Activated CD4-positive, alpha-beta T cell treated with anti-CD3 and anti-CD28 coated beads, Interleukin-2, amount 10 ng/mL, durations not matched to agents 7 days and 5 days (primary cell): ENCODE measurements at regions not wholly inside any gene's neighbourhood (a gene's known extent, or its start where the extent isn't known, plus 50 kb on each side); places are given as distances from the start of the nearest gene placed in this dataset.

Source experiments
- CTCF ChIA-PET: fragments of 350-600 bp; sonication (Branson Sonifier 250); formaldehyde crosslinking; loops from one replicate; lab custom pipeline; 2021; ENCODE audit warnings: antibody characterized with exemption; lab: Charles Lee
- POLR2A ChIA-PET: fragments of 350-600 bp; sonication (Branson Sonifier 250); formaldehyde crosslinking; loops from one replicate; lab custom pipeline; 2021; ENCODE audit warnings: antibody characterized with exemption; lab: Charles Lee
- DNase-seq: peaks from one replicate; pipeline ENCODE4 v3.0.0-alpha.2; 2020
- H3K27ac Mint-ChIP-seq: one replicate; pipeline ENCODE4 v1.8.0; 2021; ENCODE audit warnings: mild to moderate bottlenecking, moderate library complexity, mixed read lengths
- H3K27me3 Mint-ChIP-seq: one replicate; pipeline ENCODE4 v1.8.0; 2021; ENCODE audit warnings: mixed read lengths
- H3K36me3 Mint-ChIP-seq: one replicate; pipeline ENCODE4 v1.8.0; 2021; ENCODE audit warnings: low read depth, mixed read lengths
- H3K4me1 Mint-ChIP-seq: one replicate; pipeline ENCODE4 v1.8.0; 2021; ENCODE audit warnings: mixed read lengths
- H3K4me3 Mint-ChIP-seq: one replicate; pipeline ENCODE4 v1.8.0; 2021; ENCODE audit warnings: mild to moderate bottlenecking, moderate library complexity, mixed read lengths
- H3K9me3 Mint-ChIP-seq: one replicate; pipeline ENCODE4 v1.8.0; 2021; ENCODE audit warnings: mixed read lengths

DNA sequence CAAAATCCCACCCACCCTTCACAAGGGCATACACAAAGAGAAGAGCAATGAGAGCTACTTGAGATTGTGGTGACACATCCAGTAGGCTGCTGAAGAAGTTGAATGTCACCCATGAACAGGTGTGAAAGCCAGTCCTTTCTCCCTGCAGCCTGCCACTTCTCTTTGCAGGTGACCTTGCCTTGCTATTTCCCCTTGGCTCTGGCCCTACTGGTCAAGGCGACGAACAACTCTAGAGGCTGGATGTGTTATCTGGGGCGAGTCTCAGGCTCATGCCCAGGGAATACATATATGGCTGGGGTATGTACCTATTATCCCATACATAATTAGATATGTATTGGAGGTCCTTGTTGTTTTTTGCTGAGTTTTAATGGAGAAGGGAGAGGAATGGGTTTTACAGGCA is 70.2 kb upstream of the EGLN3 start:
- H3K36me3 Mint-ChIP-seq, result peaks cover 5% of the 10 kb centered on the region
- no peak overlapping the region for H3K4me3 Mint-ChIP-seq
- no peak for DNase-seq
- H3K4me1 Mint-ChIP-seq, result peaks cover 26% of the 10 kb centered on the region
- H3K27ac Mint-ChIP-seq, result no peak overlapping the region
- CTCF ChIA-PET, result no interaction called here
- peaks cover 12% of the 10 kb centered on the region for H3K27me3 Mint-ChIP-seq
- H3K9me3 Mint-ChIP-seq, result peaks cover 3% of the 10 kb centered on the region
- POLR2A ChIA-PET, result no interaction called here

DNA sequence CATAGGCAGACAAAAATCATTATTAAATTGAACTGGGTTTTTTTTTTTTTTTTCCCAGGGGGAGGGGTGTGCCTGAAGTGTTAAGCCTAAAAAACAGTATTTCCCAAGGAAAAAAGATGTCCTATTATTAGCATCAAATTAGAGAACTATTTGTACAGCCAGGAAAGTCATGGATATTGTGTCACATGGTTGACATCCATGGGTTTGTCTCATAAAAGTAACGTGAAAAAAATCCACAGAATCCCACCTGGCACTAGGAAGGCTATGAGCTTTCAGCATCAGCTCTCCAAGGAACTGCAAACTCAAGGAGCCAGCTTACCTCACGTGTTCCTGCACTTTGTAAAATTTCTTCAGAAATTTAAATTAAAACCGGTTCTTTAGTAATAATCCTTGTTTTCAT is 69.1 kb upstream of the EGLN3 start:
- ChIA-PET CTCF (interaction anchor here (0.9 to 1.6 kb wide), 4 partner anchors 11 to 79 kb away, joined by 3 to 5 read pairs (median 5); no protein-coding TSS in a partner anchor), POLR2A (no interaction called here)
- Mint-ChIP-seq H3K27ac (no peak overlapping the region), H3K9me3 (no peaks in the 10 kb centered on the region), H3K4me3 (no peak overlapping the region), H3K27me3 (peaks cover 13% of the 10 kb centered on the region), H3K36me3 (peaks cover 3% of the 10 kb centered on the region), H3K4me1 (peaks cover 27% of the 10 kb centered on the region)
- no peak for DNase-seq

DNA sequence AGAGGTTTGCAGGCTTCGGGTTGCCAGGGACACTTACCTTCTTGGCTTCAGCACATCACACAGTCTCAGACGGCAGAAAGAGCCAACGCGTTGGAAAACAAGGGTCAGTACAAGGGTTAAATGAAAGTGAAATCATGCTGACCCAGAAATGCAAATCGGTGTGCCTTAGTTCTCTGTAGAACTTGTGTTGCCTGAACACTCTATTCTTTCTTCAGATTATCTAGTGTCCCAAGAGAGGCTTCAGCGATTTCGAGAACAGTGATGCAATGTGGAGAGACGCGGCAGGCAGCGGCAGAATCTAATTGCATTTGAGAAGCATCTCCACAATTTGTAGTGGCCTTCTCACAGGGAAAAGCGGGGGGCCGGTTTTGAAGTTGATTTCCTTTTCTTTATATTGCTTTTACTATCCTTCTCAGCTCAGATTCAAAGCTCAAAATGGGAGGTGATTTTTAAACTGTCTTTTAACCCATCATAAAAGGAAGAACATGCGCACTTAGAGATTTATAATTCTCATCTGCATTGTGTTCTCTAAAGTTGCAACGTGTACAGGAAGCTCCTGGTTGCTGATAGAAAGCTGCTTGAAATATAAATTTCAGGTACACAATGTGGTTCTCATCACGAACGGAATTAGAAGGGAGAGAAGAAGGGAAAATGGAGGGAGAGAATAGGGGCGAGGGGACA is 67.8 kb upstream of the EGLN3 start:
- DNase-seq, result peak; percentile 21

DNA sequence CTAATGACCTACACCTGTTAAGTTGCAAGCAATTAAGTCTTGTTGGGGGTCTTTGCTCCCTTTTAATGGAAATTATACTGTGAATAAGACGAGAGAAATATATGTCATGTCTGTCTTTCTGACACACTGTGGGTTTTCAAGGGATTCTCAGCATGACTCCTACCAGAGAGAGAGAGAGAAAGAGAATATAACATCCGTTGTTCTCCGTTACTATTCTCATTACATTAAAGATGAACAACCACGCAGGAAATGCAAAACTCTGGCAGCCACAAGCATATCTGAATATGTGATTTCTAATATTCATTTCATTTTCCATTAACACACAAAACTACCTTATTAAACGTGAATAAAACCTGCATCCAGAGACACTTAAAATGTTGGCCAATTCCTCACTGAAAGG is 67.3 kb upstream of the EGLN3 start:
- Mint-ChIP-seq H3K36me3 (peaks cover 12% of the 10 kb centered on the region), H3K27me3 (peaks cover 13% of the 10 kb centered on the region), H3K9me3 (no peaks in the 10 kb centered on the region), H3K4me3 (peak overlapping the region; percentile 74), H3K4me1 (peaks cover 42% of the 10 kb centered on the region), H3K27ac (peak overlapping the region; percentile 94)
- peak; percentile 22 for DNase-seq
- ChIA-PET CTCF (no interaction called here), POLR2A (no interaction called here)

More for the DNA sequence above, 67.8 kb upstream of the EGLN3 start:
- Mint-ChIP-seq H3K9me3 (no peaks in the 10 kb centered on the region), H3K4me1 (peaks cover 37% of the 10 kb centered on the region), H3K27ac (peak overlapping the region; percentile 94), H3K27me3 (peaks cover 13% of the 10 kb centered on the region), H3K36me3 (peaks cover 8% of the 10 kb centered on the region), H3K4me3 (peak overlapping the region; percentile 74)
- ChIA-PET CTCF (interaction anchor here (0.7 to 1.3 kb wide), 3 partner anchors 12 to 41 kb away, joined by 3 to 5 read pairs (median 4); no protein-coding TSS in a partner anchor), POLR2A (interaction anchor here (0.6 to 0.8 kb wide), 2 partner anchors 24 to 25 kb away, joined by 3 read pairs; no protein-coding TSS in a partner anchor)

DNA sequence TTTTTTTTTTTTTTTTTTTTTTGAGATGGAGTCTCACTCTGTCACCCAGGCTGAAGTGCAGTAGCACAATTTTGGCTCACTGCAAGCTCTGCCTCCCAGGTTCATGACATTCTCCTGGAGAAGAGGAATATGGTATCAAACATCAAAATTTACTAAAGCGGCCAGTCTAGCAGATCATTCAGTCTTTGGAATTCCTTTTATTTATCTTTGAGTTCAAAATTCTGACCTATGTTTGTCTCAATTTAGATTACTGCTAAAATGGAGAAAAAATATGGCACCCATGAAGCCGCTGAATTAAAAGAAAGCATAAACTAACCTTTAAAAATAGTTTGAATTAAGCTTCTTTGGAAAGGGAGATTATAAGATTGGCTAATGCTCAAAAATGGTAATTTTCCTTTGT is 64.5 kb upstream of the EGLN3 start:
- peaks cover 21% of the 10 kb centered on the region for H3K27me3 Mint-ChIP-seq
- H3K4me3 Mint-ChIP-seq, result no peak overlapping the region
- DNase-seq, result no peak
- H3K36me3 Mint-ChIP-seq, result peaks cover 22% of the 10 kb centered on the region
- H3K4me1 Mint-ChIP-seq, result peaks cover 52% of the 10 kb centered on the region
- H3K27ac Mint-ChIP-seq, result no peak overlapping the region
- ChIA-PET CTCF (interaction anchor here (1.0 kb wide), 1 partner anchor 22 kb away, joined by 4 read pairs; no protein-coding TSS in a partner anchor), POLR2A (no interaction called here)
- H3K9me3 Mint-ChIP-seq, result peaks cover 7% of the 10 kb centered on the region

DNA sequence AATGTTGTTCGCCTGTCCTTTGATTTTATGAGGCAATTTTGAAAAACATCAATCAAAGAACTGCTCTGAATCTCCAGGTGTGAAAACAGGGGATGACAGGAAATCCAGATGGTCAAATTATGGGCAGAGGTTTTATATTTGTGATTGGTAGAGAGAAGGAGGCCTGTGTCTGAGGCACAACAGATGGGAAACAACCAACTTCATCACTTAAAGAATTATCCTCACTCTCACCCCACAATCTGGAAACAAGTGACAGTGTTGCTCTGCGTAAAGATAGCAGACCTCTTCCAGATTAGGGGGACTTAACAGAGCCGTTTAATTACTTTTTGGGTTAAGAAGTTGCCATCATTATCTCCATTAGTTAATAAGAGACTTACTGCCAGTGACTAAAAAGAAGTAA is 64.1 kb upstream of the EGLN3 start:
- H3K4me1 Mint-ChIP-seq, result peaks cover 52% of the 10 kb centered on the region
- no peak overlapping the region for H3K27ac Mint-ChIP-seq
- peaks cover 9% of the 10 kb centered on the region for H3K9me3 Mint-ChIP-seq
- ChIA-PET CTCF (no interaction called here), POLR2A (no interaction called here)
- peaks cover 27% of the 10 kb centered on the region for H3K36me3 Mint-ChIP-seq
- no peak overlapping the region for H3K4me3 Mint-ChIP-seq
- peaks cover 25% of the 10 kb centered on the region for H3K27me3 Mint-ChIP-seq
- no peak for DNase-seq

DNA sequence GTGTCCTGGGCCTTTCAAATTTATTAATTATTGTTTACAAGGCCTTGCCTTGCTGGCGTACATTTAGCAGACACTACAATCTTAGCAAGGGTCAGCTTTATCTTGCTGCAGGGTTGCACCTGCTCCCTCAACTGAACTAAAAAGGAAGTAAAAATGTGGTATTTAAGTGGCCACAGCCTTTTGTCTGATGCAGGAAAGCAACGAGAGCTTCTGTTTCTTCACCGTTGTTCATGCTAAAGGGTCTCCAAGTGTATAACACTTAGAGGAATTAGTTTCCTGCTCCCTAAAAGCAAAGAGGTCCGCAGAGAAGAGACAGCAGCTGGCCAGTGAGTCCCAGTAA is 62.8 kb upstream of the EGLN3 start:
- peaks cover 27% of the 10 kb centered on the region for H3K27me3 Mint-ChIP-seq
- DNase-seq, result no peak

DNA sequence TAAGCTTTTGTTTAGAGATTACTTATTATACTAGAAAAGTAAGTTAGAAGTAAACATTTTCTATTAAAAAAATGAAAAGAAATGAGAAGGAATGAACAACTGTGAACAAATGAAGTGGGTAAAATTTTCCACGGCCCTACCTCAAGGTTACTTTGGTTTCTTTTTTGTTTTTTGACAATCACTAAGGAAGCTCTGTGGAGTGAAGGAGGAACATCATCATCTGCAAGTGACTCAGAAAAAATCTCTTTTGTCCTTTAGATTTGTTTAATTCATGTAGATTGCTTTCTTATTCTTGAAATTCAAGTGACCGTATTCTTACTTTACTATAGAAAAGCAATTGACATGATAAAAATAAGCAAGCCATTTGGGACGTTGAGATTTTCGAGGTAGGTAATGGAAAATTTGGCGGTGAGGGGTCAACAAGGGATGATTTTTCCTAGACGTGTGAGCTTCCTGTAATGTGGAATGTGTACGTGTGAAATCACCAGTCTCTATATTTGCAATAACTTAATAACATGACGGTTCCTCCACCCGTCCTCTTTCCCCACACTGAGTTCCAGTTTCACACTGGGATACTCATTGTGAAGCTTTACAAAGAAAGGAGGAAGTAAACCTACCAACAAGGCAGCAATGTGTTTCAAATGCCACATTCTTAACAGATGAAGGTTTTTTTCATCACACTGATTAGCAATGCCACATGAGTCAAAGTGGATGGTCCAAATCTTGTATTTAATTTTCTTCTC is 62.3 kb upstream of the EGLN3 start:
- Mint-ChIP-seq H3K4me1 (peaks cover 38% of the 10 kb centered on the region), H3K36me3 (peaks cover 31% of the 10 kb centered on the region), H3K27ac (peak overlapping the region; percentile 78), H3K9me3 (peaks cover 12% of the 10 kb centered on the region), H3K27me3 (peaks cover 32% of the 10 kb centered on the region), H3K4me3 (peak overlapping the region; percentile 31)
- DNase-seq, result no peak
- ChIA-PET CTCF (interaction anchor here (0.6 to 1.7 kb wide), 4 partner anchors 15 to 47 kb away, joined by 3 read pairs; no protein-coding TSS in a partner anchor), POLR2A (no interaction called here)

More for the DNA sequence above, 62.8 kb upstream of the EGLN3 start:
- POLR2A ChIA-PET, result no interaction called here
- Mint-ChIP-seq H3K4me3 (peak overlapping the region; percentile 19), H3K9me3 (peaks cover 12% of the 10 kb centered on the region), H3K36me3 (peaks cover 31% of the 10 kb centered on the region), H3K27ac (peak overlapping the region; percentile 78), H3K4me1 (peaks cover 43% of the 10 kb centered on the region)
- CTCF ChIA-PET, result interaction anchor here (0.6 to 1.7 kb wide), 5 partner anchors 16 to 46 kb away, joined by 3 read pairs; no protein-coding TSS in a partner anchor

DNA sequence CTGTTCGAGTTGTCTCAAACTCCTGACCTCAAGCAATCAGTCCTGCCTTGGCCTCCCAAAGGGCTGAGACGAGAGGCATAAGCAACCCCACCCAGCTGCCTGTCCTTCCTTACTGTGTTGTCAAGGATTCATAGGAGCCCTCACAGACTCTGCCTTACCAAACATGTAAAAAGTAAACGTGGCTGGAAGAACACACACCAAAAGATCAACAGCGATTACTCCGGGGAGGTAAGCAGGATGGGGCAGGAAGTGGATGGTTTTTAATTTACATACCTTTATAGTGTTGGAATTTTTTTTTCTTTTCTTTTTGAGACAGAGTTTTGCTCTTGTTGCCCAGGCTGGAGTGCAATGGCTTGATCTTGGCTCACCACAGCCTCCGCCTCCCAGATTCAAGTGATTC is 61.5 kb upstream of the EGLN3 start:
- no peak overlapping the region for H3K4me3 Mint-ChIP-seq
- ChIA-PET POLR2A (no interaction called here), CTCF (interaction anchor here (1.7 kb wide), 1 partner anchor 44 kb away, joined by 3 read pairs; no protein-coding TSS in a partner anchor)
- peaks cover 35% of the 10 kb centered on the region for H3K4me1 Mint-ChIP-seq
- H3K27ac Mint-ChIP-seq, result no peak overlapping the region
- DNase-seq, result no peak
- H3K9me3 Mint-ChIP-seq, result peaks cover 12% of the 10 kb centered on the region
- H3K36me3 Mint-ChIP-seq, result peaks cover 33% of the 10 kb centered on the region
- H3K27me3 Mint-ChIP-seq, result peaks cover 40% of the 10 kb centered on the region

DNA sequence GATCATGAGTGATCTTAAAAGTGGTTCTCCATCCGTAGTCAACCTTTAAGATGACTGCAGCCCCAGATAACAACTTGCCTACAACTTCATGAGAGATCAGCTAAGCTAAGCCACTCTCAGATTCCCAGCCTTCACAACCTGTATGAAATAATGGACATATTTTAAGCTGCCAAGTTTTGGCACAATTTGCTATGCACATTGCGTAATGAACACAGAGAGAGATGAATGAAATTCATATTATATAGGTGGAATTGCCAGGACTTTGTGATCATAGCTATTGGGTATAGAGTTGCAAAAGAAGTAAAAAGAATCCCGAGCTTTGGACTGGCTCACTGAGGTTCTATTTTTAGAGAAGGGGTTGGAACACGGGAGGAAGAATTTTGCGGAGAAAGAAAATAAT is 59.1 kb upstream of the EGLN3 start:
- Mint-ChIP-seq H3K9me3 (peaks cover 12% of the 10 kb centered on the region), H3K4me1 (peaks cover 26% of the 10 kb centered on the region), H3K27me3 (peaks cover 50% of the 10 kb centered on the region), H3K36me3 (peaks cover 33% of the 10 kb centered on the region), H3K4me3 (no peak overlapping the region), H3K27ac (no peak overlapping the region)
- no peak for DNase-seq
- ChIA-PET POLR2A (interaction anchor here (0.7 kb wide), 1 partner anchor 160 kb away, joined by 3 read pairs; no protein-coding TSS in a partner anchor), CTCF (no interaction called here)

DNA sequence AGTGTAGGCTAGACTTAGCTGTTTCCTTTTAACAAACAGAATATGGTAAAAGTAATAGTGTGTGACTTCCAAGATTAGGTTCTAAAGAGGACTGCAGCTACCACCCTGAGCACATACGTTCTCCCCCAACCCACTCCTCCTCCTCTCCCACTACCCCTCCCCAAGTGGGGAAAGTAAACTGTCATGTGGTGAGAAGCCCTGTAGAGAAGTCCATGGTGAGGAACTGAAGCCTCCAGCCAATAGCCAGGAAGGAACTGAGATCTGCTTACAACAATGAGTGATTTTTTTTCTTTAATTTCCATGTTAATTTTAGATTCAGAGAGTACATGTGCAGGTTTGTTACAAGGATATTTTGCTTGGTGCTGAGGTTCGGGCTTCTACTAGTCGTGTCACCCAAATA is 57.0 kb upstream of the EGLN3 start:
- H3K4me3 Mint-ChIP-seq, result no peak overlapping the region
- peaks cover 21% of the 10 kb centered on the region for H3K36me3 Mint-ChIP-seq
- peaks cover 8% of the 10 kb centered on the region for H3K4me1 Mint-ChIP-seq
- POLR2A ChIA-PET, result no interaction called here
- DNase-seq, result no peak
- peaks cover 54% of the 10 kb centered on the region for H3K27me3 Mint-ChIP-seq
- H3K27ac Mint-ChIP-seq, result no peak overlapping the region
- H3K9me3 Mint-ChIP-seq, result peaks cover 12% of the 10 kb centered on the region
- CTCF ChIA-PET, result no interaction called here

DNA sequence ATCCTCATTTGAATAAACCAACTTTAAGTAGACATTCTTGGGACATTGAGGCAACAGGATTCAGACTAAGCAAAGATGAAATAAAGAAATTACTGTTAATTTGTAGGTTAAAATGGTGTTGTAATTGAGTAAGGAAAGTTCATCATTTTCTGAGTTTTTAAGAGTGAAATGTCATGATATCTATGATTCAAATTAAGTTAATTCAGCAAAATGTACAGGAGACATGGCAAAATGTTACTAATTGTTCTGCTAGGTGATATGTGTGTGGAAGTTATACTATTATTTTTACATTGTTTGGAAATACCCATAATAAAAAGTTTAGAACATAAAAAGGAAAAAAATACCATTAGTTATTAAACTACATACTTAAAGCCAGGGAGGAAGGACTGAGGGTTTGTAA is 55.0 kb upstream of the EGLN3 start:
- peaks cover 1% of the 10 kb centered on the region for H3K4me1 Mint-ChIP-seq
- POLR2A ChIA-PET, result no interaction called here
- DNase-seq, result no peak
- CTCF ChIA-PET, result no interaction called here
- peaks cover 63% of the 10 kb centered on the region for H3K27me3 Mint-ChIP-seq
- H3K9me3 Mint-ChIP-seq, result peaks cover 9% of the 10 kb centered on the region
- peaks cover 14% of the 10 kb centered on the region for H3K36me3 Mint-ChIP-seq
- no peak overlapping the region for H3K4me3 Mint-ChIP-seq
- no peak overlapping the region for H3K27ac Mint-ChIP-seq

DNA sequence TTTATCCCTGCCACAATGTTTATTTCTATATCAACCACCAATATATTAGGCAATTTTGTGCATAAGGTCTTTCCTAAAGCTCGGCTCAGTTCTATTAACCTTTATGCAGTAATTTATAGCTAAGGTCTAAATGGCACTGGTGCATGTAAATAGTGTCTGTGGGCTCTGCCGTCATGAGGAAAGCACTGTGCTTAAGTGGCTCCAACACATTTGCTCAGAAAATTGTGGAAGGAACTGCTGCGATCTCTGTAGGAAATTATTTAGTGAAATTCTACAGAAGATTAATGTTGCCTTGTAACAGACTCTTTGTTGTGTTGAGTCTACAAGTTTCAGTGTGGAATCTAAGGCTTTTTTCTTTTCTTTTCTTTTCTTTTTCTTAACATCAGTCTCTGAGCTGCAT is 54.0 kb upstream of the EGLN3 start:
- DNase-seq, result no peak

More for the DNA sequence above, 54.0 kb upstream of the EGLN3 start:
- CTCF ChIA-PET, result no interaction called here
- Mint-ChIP-seq H3K27ac (no peak overlapping the region), H3K27me3 (peaks cover 59% of the 10 kb centered on the region), H3K9me3 (peaks cover 3% of the 10 kb centered on the region), H3K36me3 (peaks cover 9% of the 10 kb centered on the region), H3K4me1 (peaks cover 1% of the 10 kb centered on the region), H3K4me3 (no peak overlapping the region)
- POLR2A ChIA-PET, result no interaction called here
